Vagina (tissue), 2 donors: ENCODE measurements at regions not wholly inside any gene's neighbourhood (a gene's known extent, or its start where the extent isn't known, plus 50 kb on each side); places are given as distances from the start of the nearest gene placed in this dataset.
A peak's percentile ranks its signal among the peaks of the same experiment; 100 is the strongest.
"Not testable (repeated sequence)": the region's sequence is repeated elsewhere in the genome, so short reads cannot be mapped to it uniquely, and the experiment has no call there.

Source experiments
- DNase-seq, 2 donors: peaks; one replicate each; pipeline ENCODE4 v3.0.0-alpha.2; 2017; ENCODE audit errors: extremely low spot score in 2 of 2
- H3K27ac ChIP-seq: fragments of 200-600 bp; sonication (generic); one replicate; pipeline ENCODE4 v1.5.1; 2019
- H3K27me3 ChIP-seq: fragments of 200-600 bp; sonication (generic); one replicate; pipeline ENCODE4 v1.5.1; 2019
- H3K36me3 ChIP-seq, 2 donors: fragments of 200-600 bp; sonication (generic); one replicate each; pipeline ENCODE4 v1.5.1; 2017 to 2019
- H3K4me1 ChIP-seq: fragments of 200-600 bp; sonication (generic); one replicate; pipeline ENCODE4 v1.5.1; 2019
- H3K4me3 ChIP-seq, 2 donors: fragments of 200-600 bp; sonication (generic); 1 replicate in 1 of 2; 2 replicates in 1 of 2; pipeline ENCODE4 v1.5.1; 2016 to 2019
- H3K9me3 ChIP-seq: fragments of 200-600 bp; sonication (generic); one replicate; pipeline ENCODE4 v1.5.1; 2019
- POLR2A ChIP-seq, 2 donors: fragments of 450-650 bp; IDR thresholded peaks; one replicate each; pipeline ENCODE4 v1.6.1; 2017; ENCODE audit warnings: antibody characterized with exemption in 2 of 2, mild to moderate bottlenecking in 2 of 2, moderate library complexity in 2 of 2
- POLR2AphosphoS5 ChIP-seq, 2 donors: sonication (generic); formaldehyde crosslinking; IDR thresholded peaks; one replicate each; pipeline ENCODE4 v1.9.0; 2017; ENCODE audit warnings: antibody characterized with exemption in 2 of 2, mild to moderate bottlenecking in 2 of 2, low read depth in 1 of 2; ENCODE audit not compliant: insufficient read depth in 1 of 2
- intact Hi-C: fragments of 100-400 bp; cut with DNase I; formaldehyde crosslinking; loops from one replicate; pipeline ENCODE4 v1.15.1; 2023
- TF ChIP-seq, protein P1 (sequence below), 3 experiments: fragments of 450-650 bp in 2 of 3; fragments of 200-600 bp in 1 of 3; sonication (generic) in 1 of 3; IDR thresholded peaks; one replicate each; pipeline ENCODE4 v1.5.1; 2017 to 2019; ENCODE audit warnings: antibody characterized with exemption in 3 of 3, mild to moderate bottlenecking in 2 of 3, moderate library complexity in 2 of 3

GRCh38 chr17:64739316-64740058 lies 77.4 kb upstream of the SMURF2 start:
- Histone ChIP-seq H3K4me1 (peaks cover 26% of the 10 kb centered on the region), H3K27ac (peak overlapping the region; percentile 43), H3K4me3 (no peak overlapping the region), H3K27me3 (no peaks in the 10 kb centered on the region), H3K36me3 (no peaks in the 10 kb centered on the region), H3K9me3 (no peaks in the 10 kb centered on the region)
- TF ChIP-seq POLR2A (IDR thresholded peaks at IDR 0.05) (no peak), POLR2AphosphoS5 (IDR thresholded peaks at IDR 0.05; ENCODE audit: insufficient read depth in 1 of 2, low read depth in 1 of 2) (no peak)
- TF ChIP-seq, protein P1, sequence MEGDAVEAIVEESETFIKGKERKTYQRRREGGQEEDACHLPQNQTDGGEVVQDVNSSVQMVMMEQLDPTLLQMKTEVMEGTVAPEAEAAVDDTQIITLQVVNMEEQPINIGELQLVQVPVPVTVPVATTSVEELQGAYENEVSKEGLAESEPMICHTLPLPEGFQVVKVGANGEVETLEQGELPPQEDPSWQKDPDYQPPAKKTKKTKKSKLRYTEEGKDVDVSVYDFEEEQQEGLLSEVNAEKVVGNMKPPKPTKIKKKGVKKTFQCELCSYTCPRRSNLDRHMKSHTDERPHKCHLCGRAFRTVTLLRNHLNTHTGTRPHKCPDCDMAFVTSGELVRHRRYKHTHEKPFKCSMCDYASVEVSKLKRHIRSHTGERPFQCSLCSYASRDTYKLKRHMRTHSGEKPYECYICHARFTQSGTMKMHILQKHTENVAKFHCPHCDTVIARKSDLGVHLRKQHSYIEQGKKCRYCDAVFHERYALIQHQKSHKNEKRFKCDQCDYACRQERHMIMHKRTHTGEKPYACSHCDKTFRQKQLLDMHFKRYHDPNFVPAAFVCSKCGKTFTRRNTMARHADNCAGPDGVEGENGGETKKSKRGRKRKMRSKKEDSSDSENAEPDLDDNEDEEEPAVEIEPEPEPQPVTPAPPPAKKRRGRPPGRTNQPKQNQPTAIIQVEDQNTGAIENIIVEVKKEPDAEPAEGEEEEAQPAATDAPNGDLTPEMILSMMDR (IDR thresholded peaks at IDR 0.05): no peak
- intact Hi-C loops: loop anchor here (10.0 kb wide), 1 partner anchor 75 kb away; the partner anchor contains the start of gene SMURF2
- DNase-seq: no peak

DNA sequence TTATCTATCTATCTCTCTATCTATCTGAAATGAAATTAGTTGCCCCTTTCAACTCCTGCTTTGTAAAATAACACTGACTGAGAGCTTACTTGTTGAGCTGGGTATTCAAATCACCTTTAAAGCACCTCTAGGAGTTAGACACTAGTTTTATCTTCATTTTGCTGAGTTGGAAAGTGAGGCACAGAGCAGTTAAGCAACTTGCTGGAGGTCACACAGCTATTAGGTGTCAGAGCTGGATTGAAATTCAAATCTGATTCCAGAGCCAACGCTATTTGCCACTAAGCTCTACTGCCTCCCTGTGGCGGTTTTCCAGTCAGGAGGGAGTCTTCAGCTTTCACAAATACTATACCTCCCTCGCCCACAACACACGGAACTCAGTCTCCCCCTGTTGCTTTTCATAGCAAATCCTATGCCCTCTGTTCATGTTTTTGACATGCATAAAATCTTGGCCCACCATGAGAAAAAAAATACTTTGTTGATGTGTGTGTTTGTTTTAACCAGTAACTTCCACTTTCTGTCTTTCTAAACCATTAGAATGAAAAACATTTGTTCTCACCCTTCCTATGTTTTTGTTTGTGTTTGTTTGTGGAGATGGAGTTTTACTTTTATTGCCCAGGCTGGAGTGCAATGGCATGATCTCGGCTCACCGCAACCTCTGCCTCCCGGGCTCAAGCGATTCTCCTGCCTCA lies 74.8 kb upstream of the SMURF2 start:
- Histone ChIP-seq H3K9me3 (no peaks in the 10 kb centered on the region), H3K27me3 (no peaks in the 10 kb centered on the region), H3K36me3 (no peaks in the 10 kb centered on the region), H3K27ac (no peak overlapping the region), H3K4me1 (peaks cover 31% of the 10 kb centered on the region), H3K4me3 (no peak overlapping the region)
- no peak for DNase-seq
- TF ChIP-seq, protein P1 (IDR thresholded peaks at IDR 0.05): peak in 1 of 3 experiments; percentile 24
- no peak for TF ChIP-seq POLR2A (IDR thresholded peaks at IDR 0.05)
- intact Hi-C loops: no loop called here

DNA sequence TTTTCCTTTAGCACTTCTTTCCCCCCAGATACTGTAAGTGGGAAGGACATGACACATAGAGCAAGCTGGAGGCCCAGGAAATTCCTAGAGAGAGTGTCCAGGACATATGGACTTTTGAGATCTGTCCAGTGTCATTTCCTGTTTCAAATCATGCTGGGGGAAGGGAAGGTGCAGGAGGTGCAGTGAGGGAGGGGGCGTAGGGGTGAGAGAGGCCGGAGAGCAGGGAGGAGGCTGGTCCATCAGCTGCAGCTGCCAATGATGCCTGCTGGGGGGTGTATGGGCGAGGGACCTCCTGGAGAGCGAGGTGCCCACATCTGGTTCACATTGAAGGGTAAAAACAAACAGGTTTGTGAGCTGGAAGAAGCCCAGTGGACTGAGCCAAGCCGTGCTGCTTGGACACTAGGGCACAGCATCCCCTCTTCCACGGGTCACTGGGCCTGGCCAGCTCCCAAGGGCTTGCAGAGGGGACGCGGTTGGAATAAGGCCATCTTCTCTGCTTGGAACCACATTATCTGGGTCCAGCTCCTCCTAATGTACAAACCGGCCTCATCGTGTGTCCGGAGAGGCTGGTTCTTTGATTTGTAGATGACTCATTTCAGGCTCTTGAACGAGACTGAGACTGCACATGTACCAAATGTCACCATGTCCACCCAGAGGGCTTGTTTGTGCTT lies 70.4 kb upstream of the SMURF2 start:
- TF ChIP-seq POLR2A (IDR thresholded peaks at IDR 0.05): no peak
- no peak overlapping the region for H3K27ac ChIP-seq
- no peaks in the 10 kb centered on the region for H3K27me3 ChIP-seq
- peaks cover 11% of the 10 kb centered on the region for H3K4me1 ChIP-seq
- no peaks in the 10 kb centered on the region for H3K9me3 ChIP-seq
- intact Hi-C loops: no loop called here
- no peaks in the 10 kb centered on the region for H3K36me3 ChIP-seq
- no peak overlapping the region for H3K4me3 ChIP-seq
- DNase-seq: no peak

DNA sequence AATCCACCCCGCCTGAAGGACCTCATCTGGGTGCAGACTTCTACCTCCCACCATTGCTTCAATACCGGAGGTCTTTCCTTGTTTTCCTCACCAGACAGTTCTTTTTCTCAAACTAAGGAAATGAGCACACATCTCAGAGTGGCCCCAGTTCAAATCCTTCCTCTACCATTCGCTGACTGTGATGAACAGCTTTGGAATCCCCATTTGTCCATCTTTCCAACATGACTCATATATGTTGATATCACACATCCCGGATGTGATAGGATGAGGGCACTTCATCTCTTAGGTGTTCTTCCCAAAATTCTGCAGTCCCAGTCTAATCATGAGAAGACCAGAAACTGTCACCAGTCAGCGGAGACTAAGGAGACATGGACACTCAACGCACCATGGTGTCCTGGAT lies 67.9 kb upstream of the SMURF2 start:
- intact Hi-C loops, H3K27ac ChIP-seq, DNase-seq, H3K36me3 ChIP-seq, H3K9me3 ChIP-seq, H3K4me3 ChIP-seq, H3K27me3 ChIP-seq: not testable (repeated sequence)
- peaks cover 11% of the 10 kb centered on the region for H3K4me1 ChIP-seq

DNA sequence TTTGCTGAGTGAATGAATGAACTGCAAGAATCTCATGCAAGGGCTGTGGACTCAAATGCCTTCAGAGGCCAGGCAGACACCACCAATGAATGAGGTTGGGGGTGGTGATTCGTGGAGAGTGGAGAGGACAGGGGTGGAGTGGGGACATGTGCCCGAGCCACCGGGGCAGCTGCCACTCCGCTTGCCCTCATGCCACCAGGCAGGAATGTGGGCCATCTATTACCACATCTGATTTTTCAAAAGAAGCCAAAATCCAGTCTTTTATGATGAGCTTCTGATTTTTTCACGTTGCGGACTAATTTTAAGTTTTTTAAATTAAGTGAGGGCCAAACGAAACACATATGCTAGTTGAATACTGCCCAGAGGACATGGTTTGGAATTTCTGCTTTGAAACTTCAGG lies 67.1 kb upstream of the SMURF2 start:
- no peaks in the 10 kb centered on the region for H3K27me3 ChIP-seq
- peaks cover 11% of the 10 kb centered on the region for H3K4me1 ChIP-seq
- intact Hi-C loops: no loop called here
- TF ChIP-seq POLR2AphosphoS5 (IDR thresholded peaks at IDR 0.05; ENCODE audit: insufficient read depth in 1 of 2, low read depth in 1 of 2) (no peak), POLR2A (IDR thresholded peaks at IDR 0.05) (no peak)
- TF ChIP-seq, protein P1 (IDR thresholded peaks at IDR 0.05): no peak
- DNase-seq: no peak
- no peak overlapping the region for H3K27ac ChIP-seq
- H3K4me3 ChIP-seq: no peak overlapping the region
- H3K36me3 ChIP-seq: no peaks in the 10 kb centered on the region
- no peaks in the 10 kb centered on the region for H3K9me3 ChIP-seq
